ENCODE measurements at regions not wholly inside any gene's neighbourhood (a gene's known extent, or its start where the extent isn't known, plus 50 kb on each side); places are given as distances from the start of the nearest gene placed in this dataset.

GRCh38 chr2:179348906-179349305 is 84.3 kb upstream of the SESTD1 start:
- TF ChIP-seq EZH2 (IDR thresholded peaks at IDR 0.05) (no peak), POLR2AphosphoS5 (IDR thresholded peaks at IDR 0.05; ENCODE audit: borderline replicate concordance, low read depth, low read length) (no peak)

All from SK-N-MC (cell line).